Islet of Langerhans (tissue), 1 donor: ENCODE measurements at regions not wholly inside any gene's neighbourhood (a gene's known extent, or its start where the extent isn't known, plus 50 kb on each side); places are given as distances from the start of the nearest gene placed in this dataset.
A peak's percentile ranks its signal among the peaks of the same experiment; 100 is the strongest.
"Not testable (repeated sequence)": the region's sequence is repeated elsewhere in the genome, so short reads cannot be mapped to it uniquely, and the experiment has no call there.

Experiments used
- FAIRE-seq: peaks from one replicate; lab custom pipeline; 2011; peaks lifted over from hg19 to GRCh38; lab: Jason Lieb, UNC

DNA sequence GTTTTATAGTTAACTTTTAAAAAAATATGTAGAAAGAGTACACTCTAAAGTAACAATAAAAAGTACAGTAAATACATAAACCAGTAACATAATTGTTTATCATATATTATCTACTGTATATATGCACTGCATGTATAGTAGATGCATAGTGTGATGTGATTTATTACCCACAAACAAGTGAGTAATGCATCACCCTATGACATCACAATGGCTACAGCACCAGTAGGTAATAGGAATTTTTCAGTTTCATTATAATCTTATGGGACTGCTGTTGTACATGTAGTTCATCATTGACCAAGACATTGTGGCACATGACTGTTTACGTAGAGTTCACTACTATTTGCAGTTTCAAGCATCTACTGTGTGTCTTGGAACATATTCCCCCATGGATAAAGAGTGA is 1047.2 kb downstream of the ROBO2 start:
- no peak for FAIRE-seq

DNA sequence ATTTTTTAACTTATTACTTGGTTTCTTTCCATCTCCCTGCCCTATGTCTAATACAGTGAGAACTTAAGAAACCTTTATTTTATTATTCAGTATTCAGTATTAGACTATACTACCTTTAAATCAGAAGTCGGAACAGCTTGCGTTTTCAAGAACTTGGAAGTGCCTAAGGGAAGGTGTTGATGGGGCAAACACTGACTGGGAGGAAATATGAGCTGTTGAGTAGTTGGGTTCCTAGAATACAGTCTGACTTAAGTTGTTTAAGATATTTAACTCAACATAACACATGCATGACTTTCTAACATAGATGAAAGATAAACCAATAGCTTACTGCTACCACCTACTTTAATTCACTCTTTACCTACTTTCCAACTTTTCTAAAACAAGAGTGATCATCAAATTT is 1048.1 kb downstream of the ROBO2 start:
- FAIRE-seq = no peak

DNA sequence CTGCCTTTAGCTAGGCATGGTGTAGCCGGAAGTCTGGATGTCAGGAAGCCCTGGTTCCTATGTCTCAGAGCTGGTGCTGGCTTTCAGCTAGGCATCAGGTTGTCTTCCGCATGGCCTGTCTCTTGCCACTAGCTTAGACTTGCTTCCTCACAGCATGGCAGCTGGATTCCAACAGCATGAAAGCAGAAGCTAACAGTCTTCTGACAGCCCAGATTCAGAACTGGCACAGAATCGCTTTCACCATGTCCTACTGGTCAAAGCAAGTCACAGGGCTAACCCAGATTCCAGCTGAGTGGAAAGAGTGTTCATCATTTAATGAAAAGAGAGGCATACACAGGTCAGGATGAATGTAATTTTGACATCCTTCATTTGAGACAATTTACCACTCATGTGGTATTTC is 1050.5 kb downstream of the ROBO2 start:
- no peak for FAIRE-seq

DNA sequence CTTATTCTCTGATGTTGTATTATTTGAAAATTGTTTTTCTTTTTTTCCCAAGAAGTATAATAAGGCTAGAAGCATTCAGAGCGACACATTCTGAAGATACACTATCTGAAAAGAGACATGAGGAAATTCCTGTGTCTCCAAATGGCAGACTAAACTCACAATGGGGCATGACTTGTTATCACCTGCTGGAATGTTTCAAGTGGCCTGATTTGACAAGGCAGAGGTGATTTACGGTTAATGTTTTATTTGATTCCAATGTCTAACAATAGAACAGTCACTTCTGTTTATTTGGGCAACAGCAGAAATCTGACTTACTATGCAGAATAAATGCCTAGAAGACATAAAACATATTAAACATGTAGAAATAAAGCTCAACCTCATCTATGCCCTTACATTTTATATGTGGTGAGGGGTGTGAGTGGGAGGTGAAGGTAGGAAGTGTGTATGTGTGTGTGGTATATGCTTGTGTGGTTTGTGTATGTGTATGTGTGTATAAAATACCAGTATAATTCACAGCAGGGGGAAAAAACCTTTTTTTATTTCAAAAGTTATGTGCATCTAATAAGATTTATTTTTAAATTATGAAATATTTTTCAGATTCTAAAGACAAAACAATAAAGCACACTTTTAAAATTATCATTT is 1051.7 kb downstream of the ROBO2 start:
- FAIRE-seq = no peak

DNA sequence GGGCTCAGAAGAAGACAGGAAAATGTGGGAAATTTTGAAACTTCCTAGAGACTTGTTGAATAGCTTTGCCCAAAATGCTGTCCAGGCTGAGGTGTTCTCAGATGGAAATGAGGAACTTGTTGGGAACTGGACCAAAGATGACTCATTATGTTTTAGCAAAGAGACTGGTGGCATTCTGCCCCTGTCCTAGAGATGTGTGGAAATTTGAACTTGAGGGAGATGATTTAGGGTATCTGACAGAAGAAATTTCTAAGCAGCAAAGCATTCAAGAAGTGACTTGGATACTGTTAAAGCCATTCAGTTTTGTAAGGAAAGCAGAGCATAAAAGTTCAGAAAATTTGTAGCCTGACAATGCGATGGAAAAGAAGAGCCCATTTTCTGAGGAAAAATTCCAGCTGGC is 1052.7 kb downstream of the ROBO2 start:
- not testable (repeated sequence) for FAIRE-seq

DNA sequence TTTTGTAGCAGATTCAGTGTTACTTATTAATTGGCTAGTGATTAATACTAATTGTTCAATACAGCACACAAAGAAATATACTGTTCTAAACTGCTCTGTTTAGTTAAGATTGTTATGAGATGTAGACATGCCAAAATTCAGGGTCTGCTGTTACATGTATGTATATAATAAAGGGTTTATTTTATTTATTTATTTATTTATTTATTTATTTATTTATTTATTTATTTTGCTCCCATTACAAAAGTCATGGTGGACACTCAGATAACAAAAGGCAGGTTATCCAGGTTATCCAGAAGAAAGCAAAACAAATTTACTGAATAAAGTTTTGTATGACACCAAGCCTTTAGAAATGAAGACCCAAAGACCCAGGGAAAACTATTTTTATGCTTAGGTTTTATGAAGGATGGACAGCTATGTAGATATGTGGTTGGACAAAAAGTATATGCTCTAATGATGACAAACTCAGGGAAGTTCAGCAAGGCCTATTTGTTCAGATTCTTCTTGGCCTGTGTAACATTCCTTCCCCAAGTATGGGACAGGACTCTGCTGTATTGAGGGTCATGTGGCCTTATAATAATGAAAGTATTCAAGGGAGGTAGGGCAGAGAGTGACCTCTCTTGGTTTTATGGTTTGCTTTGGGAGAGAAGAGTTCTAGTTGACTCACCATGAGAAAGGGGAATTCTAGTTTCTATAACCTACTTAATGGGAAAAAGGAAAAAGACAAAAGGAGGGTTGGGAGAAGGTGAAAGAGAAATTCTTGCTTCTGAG is 1056.8 kb downstream of the ROBO2 start:
- no peak for FAIRE-seq

DNA sequence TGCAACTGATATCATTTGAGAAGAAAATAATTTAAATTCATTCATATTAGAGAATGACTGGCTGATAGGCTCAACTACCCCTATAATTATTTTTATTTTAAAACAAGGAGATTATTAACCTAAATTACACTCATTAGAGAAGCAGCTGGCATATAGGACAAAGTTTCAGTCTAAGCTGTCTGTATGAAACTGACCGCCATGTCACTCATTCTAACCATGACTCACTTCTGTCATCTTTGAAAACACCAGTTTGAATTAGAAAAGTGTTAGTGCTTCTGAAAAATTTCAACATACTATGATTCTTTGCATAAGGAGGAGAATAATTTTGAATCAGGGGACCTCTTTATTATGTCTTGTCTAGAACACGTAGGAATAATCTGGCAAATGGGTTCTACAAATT is 1058.5 kb downstream of the ROBO2 start:
- FAIRE-seq = no peak

DNA sequence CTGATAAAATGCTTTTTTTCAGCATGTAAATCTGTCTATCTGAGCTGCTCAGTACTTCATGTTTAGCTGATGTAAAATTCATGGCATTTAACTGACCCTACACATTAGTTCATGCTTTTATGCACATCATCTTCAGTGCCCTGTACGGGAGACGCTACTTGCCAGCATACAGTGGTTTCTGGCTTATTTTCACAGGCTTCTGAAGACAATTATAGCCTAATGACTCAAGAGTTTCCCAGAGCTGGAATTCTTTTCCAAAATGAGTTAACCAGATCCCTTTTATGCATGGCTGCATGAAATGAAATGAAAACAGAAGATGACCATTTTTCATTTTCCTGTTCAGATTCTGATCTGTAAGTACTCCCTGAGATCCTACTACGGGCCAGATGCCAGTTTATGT is 1061.5 kb downstream of the ROBO2 start:
- no peak for FAIRE-seq

DNA sequence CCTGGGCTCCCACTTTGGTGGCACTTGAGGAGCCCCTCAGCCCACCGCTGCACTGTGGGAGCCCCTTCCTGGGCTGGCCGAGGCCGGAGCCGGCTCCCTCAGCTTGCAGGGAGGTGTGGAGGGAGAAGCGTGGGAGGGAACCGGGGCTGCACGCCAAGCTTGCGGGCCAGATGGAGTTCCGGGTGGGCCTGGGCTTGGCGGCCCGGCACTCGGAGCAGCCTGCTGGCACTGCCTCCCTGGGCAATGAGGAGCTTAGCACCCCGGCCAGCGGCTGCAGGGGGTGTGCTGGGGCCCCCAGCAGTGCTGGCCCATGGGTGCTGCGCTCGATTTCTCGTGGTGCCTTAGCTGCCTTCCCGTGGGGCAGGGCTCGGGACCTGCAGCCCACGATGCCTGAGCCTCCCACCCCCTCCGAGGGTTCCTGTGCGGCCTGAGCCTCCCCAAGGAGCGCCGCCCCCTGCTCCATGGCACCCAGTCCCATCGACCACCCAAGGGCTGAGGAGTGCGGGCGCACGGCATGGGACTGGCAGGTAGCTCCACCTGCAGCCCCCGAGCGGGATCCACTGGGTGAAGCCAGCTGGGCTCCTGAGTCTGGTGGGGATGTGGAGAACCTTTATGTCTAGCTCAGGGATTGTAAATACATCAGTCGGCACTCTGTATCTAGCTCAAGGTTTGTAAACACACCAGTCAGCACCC is 1068.5 kb downstream of the ROBO2 start:
- not testable (repeated sequence) for FAIRE-seq

DNA sequence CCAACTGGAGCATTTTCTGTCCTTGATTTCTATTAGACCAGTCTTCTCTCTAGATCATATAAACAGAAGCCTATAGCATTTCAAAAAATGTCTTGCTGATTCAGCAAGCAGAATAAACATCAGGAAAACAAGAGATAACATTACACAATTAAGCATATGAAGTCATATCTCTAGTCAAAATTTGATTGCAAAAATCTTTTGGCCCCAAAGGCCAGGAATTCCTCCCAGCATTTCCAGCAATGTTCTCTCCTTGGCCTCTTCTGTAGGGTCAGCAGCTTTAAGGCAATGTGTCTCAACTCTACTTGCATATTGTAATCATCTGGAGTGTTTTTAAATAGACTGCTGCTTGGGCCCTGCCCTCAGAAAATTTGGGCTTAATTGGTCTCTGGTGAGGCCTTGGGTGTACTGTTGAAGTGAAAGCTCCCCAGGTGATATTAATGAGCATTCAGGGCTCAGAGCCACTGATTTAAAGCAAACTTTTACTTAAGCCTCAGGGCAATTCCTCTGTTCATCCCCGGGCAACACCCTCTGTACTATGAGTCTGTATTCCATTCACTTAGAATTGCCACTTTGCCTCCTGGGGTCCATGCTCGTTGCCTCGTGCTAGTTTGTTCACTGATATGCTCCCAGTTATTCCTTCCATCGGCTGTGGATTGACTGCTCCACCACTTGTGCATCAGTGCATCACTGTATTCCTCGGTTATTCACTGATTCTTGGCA is 1072.6 kb downstream of the ROBO2 start:
- FAIRE-seq = no peak

DNA sequence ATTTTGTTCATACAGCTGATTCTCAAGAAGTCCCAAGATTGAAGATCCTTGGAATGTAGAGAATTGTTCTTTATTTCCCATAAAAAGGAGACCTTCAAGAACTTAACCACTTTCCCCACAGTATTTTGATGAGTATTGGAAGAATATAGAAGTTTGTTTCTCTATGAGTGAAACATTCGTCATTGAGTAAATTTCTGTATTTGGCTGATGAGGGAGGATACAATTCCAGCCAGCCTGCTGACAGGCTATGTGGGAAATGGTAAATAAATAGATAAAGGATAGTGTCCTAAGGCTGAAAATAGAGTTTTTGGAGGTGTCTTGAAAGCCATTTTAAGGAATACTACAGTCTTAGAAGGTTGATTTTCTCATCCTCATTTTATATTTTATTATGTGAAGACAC is 1076.1 kb downstream of the ROBO2 start:
- no peak for FAIRE-seq

DNA sequence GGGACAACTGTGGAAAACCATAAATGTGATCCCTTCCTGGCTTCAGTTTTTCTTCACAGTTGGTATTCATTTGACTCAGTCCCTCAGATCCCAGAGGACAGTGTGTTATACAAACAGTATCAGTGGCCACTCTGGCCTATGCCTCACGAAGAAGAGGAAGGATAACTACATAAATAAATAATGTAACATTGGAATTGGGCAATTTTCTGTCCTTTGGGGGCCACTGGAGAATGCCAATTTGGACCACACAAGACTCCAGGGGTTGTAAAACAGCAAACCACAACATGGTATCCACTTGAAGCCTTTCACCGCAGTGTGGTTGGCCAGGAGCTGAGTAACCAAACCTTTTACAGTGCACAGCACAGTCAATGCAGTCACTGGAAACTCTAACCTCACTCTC is 1077.0 kb downstream of the ROBO2 start:
- no peak for FAIRE-seq

DNA sequence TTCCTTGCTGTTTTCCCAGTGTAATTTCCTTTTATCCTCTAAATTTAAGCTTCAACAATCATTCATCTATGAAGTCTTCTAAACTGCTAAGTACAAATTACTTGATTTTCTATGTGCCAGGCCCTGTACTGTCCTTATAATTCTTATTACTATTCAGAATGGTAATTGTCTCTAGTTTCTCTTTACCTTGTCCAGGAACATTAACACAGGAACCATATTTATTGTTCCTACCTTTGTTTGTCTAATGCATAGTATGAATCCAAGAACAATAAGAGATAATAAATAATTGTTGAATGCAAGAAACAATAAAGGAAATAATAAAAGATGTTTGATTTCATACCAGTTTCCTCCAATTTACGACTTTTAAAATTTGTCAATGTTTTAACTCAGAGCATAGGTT is 1083.2 kb downstream of the ROBO2 start:
- FAIRE-seq = no peak

DNA sequence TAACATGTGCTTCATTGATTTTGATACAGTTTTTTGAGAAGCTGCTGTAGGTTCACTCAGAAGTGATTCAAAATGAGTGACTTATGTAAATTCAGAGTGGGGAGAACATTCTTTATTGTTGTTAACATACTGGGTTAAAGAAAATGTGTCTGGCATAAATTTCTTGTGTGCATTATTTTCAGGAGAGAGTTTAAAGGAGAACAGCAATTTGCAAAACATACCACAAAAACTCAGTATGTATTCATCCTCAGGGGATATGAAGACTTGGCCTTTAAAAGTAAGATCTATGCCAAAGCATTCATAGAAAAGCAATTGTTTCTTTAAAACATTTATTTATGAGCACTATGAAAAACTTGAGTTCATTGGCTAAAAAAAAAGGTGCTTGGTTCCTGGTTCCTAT is 1089.8 kb downstream of the ROBO2 start:
- FAIRE-seq = no peak

DNA sequence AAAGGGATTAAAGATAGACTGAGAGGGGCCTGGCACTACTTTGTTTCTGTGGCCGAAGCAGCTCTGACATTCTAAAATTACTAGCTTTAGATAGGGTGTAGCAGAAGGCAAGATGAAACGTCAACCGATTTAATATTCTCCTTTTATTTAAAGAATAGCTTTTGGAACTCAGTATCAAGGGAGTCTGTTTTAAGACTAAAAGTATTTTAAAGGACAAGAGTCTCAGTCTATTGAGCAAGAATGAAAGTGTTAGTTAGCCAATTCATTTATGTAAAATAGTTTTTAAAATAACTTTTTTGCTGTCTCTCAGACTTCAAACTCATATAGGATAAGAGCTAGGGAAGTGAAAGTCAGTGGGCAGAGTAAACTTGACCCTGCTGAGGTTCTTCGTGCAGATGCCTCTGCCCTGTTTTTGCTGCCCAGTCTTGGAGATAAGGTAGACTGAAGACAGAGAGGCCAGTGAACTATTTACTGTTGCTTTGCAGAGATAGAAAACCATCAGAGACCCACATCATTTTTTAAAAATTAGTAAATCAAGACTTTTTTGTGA is 1090.9 kb downstream of the ROBO2 start:
- no peak for FAIRE-seq

DNA sequence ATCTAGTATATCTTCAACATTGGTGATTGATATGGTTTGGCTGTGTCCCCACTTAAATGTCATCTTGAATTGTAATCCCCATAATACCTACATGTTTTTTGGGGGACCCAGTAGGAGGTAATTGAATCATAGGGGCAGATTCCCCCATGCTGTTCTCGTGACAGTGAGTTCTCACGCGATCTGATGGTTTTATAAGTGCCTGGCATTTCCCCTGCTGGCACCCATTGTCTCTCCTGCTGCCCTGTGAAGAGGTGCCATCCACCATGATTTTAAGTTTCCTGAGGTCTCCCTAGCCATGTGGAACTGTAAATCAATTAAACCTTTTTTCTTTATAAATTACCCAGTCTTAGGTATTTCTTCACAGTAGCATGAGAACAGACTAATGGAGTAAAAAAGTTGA is 1094.6 kb downstream of the ROBO2 start:
- no peak for FAIRE-seq

DNA sequence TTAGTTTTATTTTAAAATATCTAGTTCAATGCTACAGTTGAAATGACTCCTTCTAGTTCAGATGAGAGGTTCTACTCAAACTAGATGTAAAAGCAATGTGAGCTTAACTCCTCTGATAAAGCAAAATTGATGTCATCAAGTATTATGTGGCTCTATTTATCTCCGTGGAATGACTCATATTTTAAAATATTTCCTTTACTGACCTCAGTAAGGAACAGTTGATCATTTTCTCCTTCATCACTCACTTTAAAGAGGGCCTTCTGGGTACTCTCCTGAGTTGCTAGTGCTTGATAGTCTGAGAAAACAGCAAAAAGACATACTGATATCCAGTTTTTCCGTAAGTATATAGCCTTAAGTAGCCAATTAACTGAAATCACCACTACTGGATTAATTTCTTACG is 1099.3 kb downstream of the ROBO2 start:
- FAIRE-seq = no peak

DNA sequence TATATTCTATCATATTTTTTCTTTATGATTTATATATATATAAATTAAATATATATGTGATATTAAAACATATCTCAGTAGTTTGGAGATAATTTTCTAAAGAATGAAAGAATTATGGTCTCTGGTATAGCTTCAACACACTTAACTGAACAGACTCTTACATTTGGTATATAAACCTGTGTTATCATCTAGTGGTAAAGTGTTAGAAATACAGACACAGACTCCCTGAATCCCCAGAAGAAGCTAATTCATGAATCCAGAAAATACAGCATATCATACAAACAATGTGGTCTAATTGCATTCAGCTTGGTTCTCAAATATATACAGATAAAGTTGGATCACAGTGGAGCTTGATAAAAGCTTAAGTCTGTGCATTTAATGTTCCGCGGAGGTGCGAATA is 1100.4 kb downstream of the ROBO2 start:
- peak; percentile 80 for FAIRE-seq

DNA sequence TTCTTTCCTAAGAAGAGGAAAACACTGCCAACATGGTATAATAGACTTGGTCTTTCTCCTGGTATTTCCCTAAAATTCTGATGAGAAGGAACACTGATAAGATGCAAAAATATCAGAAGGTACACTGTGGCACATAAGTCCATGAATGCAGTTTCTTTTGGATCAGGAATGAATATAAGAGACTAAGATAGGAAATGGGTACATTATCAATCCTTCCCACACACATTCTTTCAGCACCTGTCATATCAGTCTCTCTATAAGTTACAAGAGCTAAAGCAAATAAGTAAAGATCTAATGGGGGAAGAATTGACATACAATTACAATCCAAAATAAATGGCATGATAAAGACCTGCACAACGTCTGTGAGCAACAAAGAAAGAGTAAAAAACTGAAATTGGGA is 1101.0 kb downstream of the ROBO2 start:
- FAIRE-seq = no peak

DNA sequence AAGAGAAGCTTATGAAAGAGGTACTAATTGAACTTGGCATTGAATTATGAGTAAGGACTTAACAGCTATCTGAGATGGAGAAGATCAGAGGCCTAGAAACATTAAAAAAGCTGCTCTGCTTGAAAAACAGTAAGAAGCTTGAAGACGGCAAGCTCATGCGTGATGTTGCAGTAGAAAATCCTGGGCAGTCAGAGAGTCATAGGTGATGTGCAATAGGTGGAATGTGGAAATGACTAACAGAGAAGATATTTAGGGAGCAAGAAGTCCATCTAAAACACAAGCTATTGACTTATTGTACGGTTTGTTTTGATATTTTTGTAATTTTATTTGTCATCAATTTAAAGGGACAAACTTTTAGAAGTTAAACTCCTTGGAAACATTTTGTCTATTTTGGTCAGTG is 1101.4 kb downstream of the ROBO2 start:
- FAIRE-seq = no peak

DNA sequence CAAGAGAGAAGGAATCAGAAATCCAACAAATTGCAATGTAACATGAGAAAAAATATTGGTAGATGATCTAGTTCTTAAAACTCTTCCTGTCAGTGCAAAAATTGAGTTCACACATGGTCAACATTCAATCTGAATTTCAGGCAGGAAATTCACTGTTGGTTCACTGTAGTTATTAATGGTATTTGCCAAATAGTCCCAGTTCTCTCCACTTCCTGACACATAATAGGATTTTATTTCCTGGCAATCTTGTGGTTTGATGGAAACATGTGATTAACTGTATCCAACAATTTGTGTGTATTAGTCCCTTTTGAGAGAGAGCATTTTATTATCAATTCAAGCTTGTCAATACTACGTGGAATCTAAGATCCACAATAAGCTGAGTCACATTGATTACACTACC is 1103.1 kb downstream of the ROBO2 start:
- FAIRE-seq = no peak

DNA sequence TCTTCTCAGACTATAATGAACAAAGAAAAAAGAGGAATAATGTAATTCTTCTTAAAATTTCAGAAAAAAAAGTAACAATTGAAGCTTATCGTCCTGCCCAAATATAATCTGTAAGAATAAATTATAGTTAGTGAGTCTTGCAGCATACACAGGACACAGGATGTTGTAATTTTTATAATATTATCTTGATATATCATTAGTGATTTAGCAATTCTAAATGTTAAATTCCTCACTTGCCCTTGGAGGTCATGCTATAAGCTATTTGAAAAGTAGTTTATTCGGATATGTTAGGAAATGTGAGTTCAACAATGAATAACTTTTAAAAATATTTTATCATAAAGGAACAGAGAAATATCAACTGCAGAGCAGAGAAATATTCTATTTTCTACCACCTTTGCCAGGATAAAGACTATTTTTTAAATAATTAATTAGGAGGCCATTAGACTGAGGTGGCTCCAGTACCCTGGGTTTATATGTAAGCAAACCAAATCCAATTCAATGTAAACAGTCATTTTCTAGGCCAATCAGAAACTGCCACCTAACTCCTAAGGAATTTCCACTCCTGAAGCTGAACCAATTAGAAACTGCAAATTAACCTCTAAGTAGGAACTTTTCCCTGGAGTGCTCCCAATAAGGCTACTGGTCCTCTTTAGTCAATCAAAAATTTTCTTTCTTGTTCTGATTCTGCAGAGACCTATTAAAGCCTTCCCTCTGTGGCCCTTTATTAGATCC is 1109.3 kb downstream of the ROBO2 start:
- no peak for FAIRE-seq
